Renal cortical epithelial cell (primary cell): ENCODE measurements at regions not wholly inside any gene's neighbourhood (a gene's known extent, or its start where the extent isn't known, plus 50 kb on each side); places are given as distances from the start of the nearest gene placed in this dataset.

Experiments used
- DNase-seq: peaks from one replicate; pipeline ENCODE4 v3.0.0-alpha.2; 2011; ENCODE audit warnings: low read depth

DNA sequence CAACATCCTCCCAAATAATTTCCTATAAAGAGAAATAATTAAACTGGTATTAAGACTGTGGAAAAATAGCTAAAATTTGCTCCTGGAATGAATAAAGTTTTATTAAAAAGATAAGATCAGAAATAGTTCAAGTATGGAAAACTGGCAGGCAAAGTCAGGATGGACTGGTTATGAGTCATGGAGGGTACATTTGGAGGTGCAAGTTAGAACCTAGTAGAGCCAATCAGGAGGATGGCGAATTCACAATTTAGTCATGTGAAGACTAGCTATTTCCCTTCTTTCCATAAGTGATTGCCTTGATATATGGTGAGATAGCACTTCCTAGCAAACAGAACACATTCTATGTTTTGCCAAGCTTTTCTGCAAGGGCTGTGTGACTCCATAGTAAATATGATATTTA, 1303.5 kb downstream of the EFNA5 start:
- DNase-seq = no peak

DNA sequence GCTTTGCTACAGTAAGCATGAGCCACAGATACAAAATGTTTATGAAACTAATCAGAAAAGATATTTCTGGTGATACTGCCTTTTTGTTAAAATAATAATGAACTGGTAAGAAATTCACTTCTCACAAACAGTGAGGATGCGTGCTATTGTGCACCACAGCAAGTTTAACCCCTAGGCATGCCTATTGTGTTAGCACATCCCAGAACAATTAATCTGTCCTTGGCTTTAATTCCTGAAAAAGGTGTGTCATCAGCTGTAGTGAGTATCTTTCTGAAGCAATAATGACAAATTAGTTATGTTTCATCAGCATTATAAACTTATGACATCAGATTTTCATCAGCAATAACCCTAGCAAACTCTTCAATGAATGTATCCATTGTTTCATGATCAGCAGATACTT, 1307.2 kb downstream of the EFNA5 start:
- no peak for DNase-seq

DNA sequence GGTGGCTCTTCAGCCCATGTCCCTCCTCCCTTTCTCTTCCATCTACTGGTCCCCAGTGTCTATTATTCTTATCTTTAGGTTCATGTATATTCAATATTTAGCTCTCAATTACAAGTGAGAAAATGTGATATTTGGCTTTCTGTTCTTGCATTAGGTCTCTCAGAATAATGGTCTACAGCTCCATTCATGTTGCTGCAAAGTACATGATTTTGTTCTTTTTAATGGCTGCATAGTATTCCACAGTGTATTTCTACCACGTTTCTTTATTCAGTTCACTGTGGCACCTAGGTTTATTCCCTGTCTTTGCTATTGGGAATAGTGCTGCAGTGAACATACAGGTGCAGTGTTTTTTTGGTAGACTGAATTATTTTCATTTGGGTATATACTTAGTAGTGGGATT, 1308.8 kb downstream of the EFNA5 start:
- no peak for DNase-seq

DNA sequence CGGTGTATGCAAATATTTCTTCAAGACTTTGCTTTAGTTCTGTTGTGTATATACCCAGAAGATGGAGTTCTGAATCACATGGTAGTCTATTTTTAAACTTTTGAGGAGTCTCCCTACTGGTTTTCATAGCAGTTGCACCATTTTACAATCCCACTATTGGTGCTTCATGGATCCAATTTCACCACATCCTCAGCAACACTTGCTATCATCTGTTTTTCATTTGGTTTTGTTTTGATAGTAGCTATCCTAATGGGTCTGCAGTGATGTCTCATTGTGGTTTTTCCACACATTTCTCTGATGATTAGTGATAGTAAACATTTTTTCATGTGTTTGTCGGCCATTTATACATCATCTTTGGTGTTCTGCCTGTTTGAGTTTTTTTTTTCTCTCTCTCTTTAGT, 1339.3 kb downstream of the EFNA5 start:
- DNase-seq = no peak

DNA sequence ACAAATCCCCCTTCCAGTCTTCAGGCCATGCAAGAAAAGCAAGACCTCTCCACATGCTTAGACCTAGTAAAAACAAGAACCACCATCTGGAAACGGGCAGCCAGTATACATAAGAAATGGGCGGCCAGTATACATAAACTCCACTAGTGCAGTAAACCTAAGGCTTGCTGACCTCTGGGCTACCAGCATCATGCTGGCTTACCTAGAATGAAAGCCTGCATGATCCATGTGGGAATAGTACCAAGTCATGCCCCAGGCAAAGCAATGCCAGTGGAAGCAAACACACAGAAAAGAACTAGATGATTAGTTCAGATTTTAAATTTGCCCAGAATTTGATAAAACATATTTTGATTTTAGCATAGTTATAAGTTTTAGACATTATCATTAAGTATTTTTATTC, 1346.4 kb downstream of the EFNA5 start:
- DNase-seq = no peak

DNA sequence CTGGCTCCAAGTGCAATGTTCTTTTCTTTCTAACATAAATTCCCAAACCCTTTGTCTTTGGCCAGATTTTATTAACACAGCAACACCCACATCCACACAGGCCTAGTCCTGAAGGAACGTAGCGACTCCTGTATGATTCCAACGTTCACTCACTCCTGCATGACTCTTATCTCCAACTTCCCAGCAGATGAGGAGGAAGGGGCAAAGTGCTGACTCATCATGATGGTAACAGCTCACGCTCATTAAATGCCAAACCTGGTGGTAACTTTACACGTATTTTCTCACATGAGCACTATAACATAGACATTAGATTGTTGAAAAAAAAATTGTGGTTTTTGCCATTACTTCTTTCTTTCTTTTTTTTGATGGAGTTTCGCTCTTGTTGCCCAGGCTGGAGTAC, 1349.5 kb downstream of the EFNA5 start:
- DNase-seq = no peak

DNA sequence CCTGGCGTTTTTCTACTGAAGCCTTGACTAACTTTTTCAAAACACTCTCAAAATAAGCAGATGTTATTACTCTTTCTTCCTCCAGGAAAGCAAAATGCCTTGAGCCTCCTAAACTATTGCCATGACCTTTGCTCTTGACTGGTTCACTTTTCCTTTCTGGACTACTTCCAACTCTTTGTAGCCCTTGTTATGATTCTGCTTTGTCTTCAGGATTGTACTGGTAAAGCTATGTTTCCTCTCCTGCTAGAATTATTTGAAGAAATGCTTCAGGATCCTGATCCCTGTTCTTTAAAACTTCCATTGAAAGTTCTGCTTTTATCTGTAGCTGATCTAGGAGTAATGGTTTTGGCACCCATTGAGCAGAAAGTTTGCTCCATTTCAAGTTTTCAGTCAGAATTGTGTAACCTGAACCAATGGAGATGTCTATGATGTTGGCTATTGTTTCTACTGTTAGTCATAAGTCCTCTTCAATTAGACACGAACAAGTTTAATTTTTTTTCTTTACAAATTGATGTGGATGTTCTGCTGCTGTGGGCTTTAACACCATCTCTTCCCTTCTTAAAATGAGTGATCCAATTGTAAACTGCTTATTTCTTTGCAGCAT, 1356.4 kb downstream of the EFNA5 start:
- peak; percentile 21 for DNase-seq

DNA sequence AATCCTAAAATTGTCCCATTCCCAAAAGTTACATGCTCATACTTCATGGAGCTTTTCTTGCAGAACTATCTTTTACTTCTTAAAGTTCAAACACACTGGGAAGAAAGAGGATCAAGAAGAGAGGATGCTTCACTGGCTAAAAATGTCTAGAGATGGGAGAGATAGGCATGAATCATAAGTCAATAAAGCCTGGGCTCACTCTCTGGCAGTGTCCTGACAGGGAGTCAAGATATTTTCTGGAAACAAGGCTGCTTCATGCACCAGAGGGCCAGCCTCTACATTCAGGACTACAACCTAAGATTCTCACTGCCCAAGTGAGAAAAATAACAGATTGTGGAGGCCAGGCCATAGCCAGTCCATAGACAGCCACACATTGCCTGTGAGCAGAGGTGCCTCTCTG, 1358.4 kb downstream of the EFNA5 start:
- peak; percentile 12 for DNase-seq

DNA sequence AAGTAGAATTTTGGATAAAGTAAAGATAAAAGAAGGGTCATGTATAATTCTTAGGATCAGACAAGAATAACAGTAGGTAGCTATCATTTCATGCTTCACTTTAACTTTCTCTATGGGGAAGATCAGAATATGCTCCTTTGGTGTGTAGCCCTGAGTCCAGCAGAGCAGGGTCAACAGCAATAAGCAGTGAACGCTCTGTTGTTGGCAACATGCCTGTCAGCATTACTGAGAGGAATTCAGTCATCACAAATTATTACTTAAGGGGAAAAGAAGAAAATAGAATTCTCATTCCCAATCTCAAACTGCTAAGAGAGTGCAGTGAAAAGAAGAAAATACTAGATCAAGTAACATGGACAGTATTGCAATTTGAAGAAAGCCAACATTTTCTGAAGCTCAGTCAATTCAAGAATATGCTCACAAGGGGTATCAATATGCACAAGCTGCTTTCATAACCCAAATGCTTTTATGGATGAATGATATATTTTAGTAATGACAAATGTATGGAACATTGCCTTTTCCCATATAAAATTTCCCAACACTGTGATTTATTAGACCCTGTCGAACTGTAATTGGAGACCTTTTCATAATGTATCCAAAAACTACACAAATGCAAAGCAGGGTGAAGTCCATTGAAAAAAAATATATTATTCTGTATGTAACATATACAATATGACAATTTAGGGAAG, 1359.4 kb downstream of the EFNA5 start:
- peak; percentile 13 for DNase-seq

DNA sequence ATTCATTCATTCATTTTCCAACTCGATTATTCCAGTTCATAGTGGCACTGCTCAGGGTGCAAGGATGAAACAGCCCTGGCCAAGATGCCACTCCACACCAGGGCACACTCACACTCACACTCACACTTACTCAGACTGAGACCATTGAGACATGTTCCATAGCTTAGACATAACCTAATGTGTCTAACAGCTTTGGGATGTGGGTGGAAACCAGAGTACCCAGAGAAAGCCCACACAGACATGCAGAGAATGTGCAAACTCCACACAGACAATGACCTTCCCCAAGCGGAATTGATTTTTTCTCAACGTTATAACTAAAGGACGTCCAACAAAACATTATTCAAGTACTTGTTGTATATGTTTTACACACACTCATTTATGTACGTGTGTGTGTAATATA, 1363.5 kb downstream of the EFNA5 start:
- DNase-seq = no peak

DNA sequence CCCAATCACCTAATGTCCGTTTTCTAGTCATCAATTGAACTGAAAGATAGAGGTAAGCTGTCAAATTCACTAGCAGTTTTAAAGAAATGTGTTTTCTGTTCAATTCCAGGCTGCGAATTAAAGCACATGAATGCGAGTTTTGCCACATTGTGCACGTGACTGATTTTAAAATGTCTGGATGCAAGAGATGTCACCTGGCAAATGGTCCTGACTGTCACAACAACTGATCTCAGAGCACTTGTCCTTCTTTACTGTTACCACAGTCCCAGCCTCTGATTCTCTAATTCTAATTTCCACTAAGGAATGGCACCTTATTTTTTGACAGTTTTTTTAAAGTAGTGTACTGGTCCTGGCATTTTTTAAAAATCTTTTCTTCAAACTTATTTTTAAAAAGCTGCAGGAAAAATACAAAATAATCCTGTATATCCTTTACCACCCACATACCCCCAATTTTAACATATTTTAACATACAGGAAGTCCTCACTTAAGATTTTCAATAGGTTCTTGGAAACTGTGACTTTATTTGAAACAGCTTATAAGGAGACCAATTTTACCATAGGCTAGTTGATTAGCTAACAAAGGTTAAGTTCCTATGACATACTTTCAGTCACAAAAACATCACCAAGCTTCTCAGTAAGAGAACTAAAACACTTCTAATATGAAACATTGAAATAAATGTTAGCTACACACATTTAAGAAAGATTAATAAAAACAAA, 1364.3 kb downstream of the EFNA5 start:
- no peak for DNase-seq

DNA sequence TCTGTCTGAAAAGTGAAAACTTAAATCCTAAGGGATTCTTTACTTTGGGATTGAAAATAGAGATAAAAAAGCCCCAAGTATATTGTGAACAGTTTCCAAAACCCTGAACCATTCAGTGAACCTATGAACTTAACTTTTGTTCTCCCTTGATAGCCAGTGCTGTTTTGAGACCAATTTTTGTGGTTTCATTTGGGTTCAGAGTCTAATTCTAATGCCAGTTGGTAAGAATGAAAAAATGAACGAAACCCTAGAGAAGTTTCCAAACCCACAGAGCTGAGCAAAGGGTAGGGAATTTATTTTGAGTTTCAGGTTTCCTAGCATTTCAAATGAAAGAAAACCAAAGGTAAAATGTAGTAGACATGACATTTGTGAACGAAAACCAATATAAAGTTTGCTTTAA, 1366.8 kb downstream of the EFNA5 start:
- DNase-seq = no peak

DNA sequence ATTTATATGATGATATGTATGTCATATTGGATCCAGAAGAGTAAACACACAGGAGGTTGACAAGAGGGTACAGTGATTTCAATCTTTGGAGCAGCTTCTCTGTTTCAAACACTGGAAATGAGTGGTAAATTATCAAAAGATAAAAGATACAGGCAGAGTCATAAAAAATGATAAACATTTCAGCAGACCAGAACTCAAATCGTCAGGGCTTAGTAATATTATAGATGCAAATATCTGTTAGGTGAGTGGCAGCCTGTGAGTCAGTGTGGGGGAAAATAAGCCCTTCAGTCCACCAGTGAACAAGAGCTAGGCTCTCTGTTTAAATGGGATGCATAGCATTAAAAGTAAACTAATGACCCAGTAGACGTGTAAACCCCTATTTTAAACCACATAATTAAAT, 1378.1 kb downstream of the EFNA5 start:
- peak; percentile 9 for DNase-seq

DNA sequence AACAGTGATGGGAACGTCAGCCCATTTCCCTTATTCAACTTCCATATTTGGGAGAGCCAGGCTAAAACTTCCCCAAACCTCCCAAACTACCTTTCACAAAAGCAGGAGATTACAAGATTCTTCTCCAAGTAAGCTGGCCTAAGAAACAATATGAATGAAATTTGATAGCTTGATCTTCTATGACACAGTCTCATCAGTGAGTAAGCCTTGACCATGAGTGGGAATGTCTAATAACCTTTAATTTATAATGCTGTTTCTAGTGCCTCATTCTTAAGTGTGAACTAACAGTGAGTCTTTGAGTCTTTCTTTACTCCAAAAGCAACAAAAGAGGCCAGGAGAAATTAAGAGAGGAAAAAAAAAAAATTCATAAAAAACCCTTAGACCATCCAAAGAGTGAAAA, 1379.9 kb downstream of the EFNA5 start:
- peak; percentile 42 for DNase-seq

DNA sequence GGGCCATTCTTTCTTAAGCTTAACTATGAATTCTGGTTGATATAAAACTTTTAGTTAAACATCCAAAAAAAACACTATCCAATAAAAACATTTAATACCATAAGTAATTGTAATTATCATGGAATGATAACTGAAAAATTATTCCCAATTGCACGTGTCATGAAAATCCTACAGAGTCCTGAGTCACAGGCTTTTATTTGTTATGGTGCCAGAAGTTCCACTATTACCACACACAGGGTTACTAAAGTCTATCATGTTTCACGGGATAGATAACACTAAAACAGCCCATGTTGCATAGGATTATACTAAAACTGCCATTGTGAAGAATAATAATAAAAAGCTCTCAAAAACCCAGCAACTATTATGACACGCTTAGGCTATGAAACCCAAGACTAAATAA, 1381.8 kb downstream of the EFNA5 start:
- no peak for DNase-seq

DNA sequence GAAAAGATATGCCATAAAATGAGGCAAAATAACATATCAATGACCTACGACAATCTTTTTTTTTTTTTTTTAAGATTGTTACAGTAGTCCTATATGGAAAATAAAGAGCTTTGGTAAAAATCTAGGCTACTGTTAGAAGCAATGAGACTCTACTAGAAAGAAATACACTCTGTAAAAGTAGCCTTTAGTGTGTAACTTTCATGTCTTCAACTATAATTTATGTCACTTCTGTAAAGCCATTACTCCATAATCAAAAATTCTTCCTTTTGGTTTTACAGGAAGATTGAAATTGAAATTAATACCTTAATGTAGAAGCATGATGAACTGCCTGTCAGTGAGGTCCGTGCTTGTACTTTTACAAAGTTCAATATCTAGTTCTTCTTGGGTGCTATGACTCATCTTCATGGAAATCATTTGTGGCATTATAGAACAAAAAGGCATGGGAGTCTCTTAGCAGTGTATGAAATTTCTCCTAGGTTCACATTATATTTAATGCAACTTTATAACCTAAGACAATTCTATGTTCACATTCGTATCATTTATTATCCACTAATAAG, 1393.1 kb downstream of the EFNA5 start:
- no peak for DNase-seq

DNA sequence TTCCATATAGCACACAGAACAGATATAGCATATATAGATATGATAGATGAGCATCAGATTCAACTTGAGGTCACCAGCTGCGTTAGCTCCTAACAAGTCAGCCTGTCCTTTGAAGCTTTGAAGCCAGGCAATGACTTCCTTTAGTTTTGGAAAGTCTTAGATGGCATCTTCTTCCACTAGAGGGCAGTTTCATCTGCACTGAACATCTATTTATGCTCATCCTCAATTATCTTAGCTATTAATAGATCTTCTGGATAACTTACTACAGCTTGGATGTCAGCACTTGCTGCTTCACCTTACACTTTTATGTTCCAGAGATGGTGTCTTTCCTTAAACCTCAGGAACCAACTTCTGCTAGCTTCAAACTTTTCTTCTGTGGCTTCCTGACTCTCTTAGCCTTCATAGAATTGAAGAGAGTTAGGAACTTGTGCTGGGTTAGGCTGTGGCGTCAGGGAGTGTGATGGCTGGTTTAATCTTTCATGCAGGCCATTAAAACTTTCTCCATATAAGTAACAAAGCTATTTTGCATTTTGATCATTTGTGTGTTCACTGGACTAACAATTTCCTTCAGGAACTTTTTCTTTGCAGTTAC, 1401.4 kb downstream of the EFNA5 start:
- DNase-seq = peak; percentile 47

DNA sequence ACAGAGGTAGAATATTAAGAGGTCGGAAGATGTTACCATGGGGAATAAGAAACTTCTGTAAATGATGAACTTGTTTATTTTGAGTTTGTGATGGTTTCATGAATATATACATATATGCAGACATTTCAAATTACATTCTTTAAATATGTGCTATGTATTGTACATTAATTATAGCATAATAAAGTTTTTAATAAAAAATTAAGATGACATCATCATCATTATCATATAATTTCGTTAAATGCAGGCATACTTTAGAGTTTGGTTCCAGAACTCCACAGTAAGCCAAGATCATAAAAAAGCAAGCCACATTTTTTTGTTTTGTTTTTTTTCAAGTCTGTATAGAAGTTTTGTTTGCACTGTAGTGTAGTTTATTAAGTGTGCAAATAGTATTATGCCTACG, 1403.5 kb downstream of the EFNA5 start:
- no peak for DNase-seq

DNA sequence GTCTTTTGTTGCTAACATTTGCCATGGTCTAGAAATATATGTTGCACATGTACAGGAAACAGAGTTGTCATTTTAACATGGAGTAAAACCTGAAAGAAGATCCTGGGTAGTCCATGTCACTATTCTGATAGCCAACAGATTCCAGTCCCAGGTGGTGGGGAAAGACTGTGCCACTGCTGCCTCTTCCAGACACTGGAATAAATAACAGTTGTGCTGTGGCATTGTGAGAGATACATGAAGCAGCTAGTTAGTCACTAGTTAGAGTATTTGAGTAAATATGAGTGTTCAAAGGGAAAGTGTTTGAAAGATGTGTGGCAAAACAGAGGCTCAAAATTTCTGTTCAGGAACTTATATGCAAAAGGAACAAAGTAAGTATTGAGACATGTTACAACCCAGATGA, 1408.3 kb downstream of the EFNA5 start:
- DNase-seq = peak; percentile 2

DNA sequence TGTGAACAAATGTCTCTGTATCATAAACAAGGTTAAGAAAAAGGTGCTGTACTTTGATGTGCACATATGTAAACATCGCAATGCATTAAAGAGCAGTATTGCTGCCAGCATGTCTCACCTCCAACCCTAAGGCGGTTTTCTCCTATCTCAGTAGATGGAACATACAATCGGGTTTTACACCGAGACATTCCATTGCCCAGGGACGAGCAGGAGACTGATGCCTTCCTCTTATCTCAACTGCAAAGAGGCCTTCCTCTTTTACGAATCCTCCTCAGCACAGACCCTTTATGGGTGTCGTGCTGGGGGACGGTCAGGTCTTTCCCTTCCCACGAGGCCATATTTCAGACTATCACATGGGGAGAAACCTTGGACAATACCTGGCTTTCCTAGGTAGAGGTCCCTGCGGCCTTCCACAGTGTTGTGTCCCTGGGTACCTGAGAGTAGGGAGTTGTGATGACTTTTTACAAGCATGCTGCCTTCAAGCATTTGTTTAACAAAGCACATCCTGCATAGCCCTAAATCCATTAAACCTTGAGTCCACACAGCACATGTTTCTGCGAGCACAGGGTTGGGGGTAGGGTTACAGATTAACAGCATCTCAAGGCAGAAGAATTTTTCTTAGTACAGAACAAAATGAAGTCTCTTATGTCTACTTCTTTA, 1411.2 kb downstream of the EFNA5 start:
- DNase-seq = peak; percentile 4

DNA sequence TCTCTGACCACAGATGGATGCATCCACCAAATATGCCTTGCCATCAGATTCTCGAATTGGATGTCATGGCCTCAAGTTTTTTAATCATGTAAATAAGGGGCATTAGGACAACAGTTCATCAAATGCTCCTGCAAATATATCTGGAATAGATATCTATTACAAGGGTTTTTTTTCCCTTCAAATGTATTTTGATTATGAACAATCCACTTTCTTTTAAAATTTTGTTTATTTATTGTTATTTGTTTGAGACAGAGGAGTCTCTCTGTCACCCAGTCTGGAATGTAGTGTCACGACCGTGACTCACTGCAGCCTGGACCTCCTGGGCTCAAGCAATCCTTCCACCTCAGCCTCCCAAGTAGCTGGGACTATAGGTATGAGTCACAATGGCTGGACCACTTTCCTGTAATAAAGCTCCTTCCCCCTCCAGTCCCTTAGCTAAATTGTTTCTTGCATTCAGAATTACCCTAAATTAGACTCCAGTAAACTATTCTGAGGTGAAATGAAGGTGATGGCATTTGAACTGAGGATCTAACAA, 1412.1 kb downstream of the EFNA5 start:
- peak; percentile 49 for DNase-seq

DNA sequence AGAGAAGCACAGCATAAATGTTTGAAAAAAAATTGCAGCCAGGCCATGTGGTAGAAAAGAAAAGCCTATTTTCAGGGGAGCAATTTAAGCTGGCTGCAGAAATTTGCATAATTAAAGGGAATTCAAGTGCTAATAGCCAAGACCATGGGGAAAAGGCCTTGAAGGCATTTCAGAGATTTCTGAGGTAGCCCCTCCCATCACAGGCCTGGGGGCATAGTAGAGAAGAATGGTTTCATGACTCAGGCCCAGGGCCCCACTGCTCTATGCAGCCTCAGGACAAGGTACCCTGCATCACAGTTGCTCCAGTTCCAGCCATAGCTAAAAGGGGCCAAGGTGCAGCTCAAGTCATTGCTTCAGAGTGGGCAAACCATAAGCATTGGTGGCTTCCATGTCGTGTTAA, 1416.0 kb downstream of the EFNA5 start:
- no peak for DNase-seq
